Urinary bladder (tissue), 3 donors: ENCODE measurements at regions not wholly inside any gene's neighbourhood (a gene's known extent, or its start where the extent isn't known, plus 50 kb on each side); places are given as distances from the start of the nearest gene placed in this dataset.

Experiments used
- DNase-seq: peaks from one replicate; pipeline ENCODE4 v3.0.0-alpha.2; 2015; ENCODE audit errors: extremely low spot score
- H3K27ac ChIP-seq: one replicate; pipeline ENCODE4 v1.5.1; 2013; ENCODE audit warnings: low read depth, mild to moderate bottlenecking, moderate library complexity
- H3K36me3 ChIP-seq: one replicate; pipeline ENCODE4 v1.6.1; 2013; ENCODE audit warnings: mild to moderate bottlenecking, moderate library complexity; ENCODE audit not compliant: insufficient read depth
- H3K4me1 ChIP-seq: one replicate; pipeline ENCODE4 v1.6.1; 2013; ENCODE audit warnings: mild to moderate bottlenecking, moderate library complexity; ENCODE audit not compliant: insufficient read depth
- H3K4me3 ChIP-seq: one replicate; pipeline ENCODE4 v1.5.1; 2013; ENCODE audit warnings: low read depth, low read length
- WGBS: extraction: QIAGEN DNeasy Blood & Tissue Kit; methylation state at CpG from one replicate; pipeline ENCODE4 v1.1.7; 2013; 5-methylcytosine and 5-hydroxymethylcytosine counted together
- donor health status: healthy with polysubstance abuse.
- donor health status: healthy.

DNA sequence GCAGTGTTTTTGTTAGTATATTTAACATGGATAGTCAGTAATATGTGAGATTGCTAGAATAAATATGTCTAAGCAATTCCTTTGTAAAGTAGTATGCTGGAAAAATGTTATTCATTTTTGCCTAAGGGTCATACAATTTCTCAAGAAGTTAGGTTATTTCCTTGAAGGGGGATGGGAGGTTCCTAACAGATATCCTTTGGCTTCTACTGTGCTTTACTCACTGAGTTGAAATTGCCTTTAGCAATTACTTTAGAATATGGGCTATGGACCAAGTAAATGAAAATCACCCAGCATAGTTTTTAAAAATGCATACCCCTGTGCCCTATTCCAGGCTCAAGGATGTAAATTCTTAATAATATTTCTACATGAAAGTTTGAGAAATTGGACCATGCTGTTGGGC is 1386.4 kb upstream of the SLC39A10 start:
- no peak for DNase-seq
- Histone ChIP-seq H3K27ac (no peak overlapping the region), H3K4me1 (no peaks in the 10 kb centered on the region), H3K4me3 (no peak overlapping the region), H3K36me3 (no peaks in the 10 kb centered on the region)

DNA sequence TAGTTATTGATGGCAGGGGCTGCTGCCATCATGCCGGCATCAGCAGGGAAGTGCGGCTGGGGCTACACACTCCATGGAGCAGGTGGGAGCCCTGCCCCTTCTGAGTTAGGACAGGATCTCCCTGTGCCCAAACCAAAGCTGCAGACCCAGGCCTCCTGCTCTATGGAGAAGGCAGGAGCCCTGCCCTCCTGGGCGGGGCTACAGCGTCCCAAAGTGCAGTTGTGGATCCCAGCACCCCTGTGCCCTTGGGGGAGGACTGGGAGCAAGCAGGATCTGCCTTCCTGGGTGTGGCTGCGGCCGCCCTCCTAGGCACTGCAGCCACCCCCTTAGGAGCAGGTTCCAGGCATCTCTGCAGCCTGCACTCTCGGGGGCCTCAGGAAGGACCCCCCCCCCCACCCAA is 1392.4 kb upstream of the SLC39A10 start:
- WGBS, result 93% methylated on average over 7 of the region's 7 CpGs
- no peaks in the 10 kb centered on the region for H3K36me3 ChIP-seq
- H3K4me1 ChIP-seq, result no peaks in the 10 kb centered on the region
- no peak for DNase-seq
- no peak overlapping the region for H3K4me3 ChIP-seq
- no peak overlapping the region for H3K27ac ChIP-seq

DNA sequence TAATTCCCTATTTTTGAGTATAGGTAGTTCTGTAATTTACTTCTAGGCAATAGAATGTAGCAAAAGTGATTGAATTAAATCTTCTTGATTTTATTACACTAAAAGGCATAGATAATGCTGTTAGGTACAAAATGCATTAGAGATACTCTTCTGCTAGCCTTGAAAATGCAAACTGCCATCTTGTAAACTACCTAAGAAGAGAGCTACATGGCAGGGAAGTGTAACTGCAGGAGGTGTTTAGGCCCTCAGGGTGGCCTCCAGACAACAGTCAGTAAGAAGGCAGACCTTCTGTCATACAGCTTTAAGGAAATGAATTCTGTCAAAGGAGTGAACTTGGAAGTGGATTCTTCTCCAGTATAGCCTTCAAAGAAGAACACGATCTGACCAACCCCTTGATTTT is 1396.8 kb upstream of the SLC39A10 start:
- Histone ChIP-seq H3K27ac (no peak overlapping the region), H3K36me3 (no peaks in the 10 kb centered on the region), H3K4me1 (no peaks in the 10 kb centered on the region), H3K4me3 (no peak overlapping the region)
- WGBS, result 81% methylated on average over 1 of the region's 1 CpG
- DNase-seq, result no peak

DNA sequence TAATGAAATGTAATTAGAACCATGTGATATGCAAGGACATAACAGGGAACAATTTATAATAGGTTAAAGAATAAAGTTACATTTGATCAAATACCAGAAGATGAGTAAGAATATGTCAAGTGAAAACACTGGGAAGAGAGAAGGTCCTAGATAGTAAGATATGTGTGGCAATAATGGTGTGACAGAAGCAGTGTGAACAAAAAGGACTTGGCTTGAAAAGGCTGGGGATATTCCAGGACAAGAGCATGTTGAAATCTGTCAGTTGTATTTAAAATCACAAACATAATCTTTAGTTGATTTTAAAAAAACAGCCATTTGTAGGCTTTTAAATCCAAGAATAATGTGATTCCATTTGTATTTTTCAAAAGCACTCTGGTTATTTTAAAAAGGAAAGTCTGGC is 1399.9 kb upstream of the SLC39A10 start:
- Histone ChIP-seq H3K27ac (no peak overlapping the region), H3K4me3 (no peak overlapping the region), H3K4me1 (no peaks in the 10 kb centered on the region), H3K36me3 (no peaks in the 10 kb centered on the region)
- no peak for DNase-seq

DNA sequence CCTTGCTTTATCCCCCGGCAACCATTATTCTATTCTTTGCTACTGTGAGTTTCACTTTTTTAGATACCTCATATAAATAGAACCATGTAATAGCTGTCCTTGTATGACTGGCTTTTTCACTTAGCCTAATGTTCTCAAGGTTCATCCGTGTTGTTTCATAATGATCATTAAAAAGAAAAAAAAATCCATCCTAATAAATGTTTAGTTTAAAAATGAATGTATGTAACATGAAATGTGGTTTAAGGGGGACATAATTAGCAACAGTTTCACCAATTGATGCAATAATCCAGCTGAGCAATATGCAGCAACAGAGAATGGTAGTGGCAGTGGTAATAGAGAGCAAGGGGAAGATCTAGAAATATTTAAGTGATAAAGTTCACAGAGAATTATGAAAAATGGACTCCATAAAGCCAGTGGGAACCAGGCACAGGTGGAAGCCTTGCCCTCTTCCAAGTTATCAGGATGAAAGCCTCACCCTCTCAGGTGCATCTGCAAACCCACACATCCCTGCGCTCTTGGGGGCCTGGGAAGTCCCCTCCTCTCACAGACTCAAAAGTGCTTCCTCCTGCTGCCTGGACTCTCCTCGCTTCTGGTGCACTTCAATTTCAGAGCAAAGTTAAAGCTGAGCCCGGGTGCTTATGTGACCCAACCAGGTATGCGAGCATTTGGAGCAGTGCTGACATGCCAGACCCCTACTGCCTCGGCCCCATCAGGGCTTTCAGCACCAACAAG is 1403.3 kb upstream of the SLC39A10 start:
- Histone ChIP-seq H3K27ac (no peak overlapping the region), H3K36me3 (no peaks in the 10 kb centered on the region), H3K4me3 (no peak overlapping the region), H3K4me1 (no peaks in the 10 kb centered on the region)
- no peak for DNase-seq
- 92% methylated on average over 7 of the region's 7 CpGs for WGBS

DNA sequence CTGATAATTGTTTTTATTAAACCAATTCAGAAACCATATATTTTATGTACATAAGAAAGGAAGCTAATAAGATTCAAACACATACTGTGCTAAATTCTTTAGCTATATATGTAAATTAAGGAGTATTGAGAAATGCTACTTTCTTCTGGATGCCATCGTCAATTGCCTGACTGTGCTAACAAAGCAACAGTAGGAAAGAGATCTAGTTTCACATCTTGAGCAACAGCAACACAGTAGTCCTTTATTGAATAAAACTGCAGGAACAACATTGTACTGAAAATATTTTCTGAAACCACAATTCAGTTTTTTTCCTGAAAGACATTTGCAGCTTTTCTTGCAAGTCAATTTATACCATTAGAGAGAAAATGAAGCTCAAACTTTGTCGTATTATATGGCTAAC is 1404.9 kb upstream of the SLC39A10 start:
- DNase-seq, result no peak
- Histone ChIP-seq H3K27ac (no peak overlapping the region), H3K4me1 (no peaks in the 10 kb centered on the region), H3K36me3 (no peaks in the 10 kb centered on the region), H3K4me3 (no peak overlapping the region)
- 59% methylated on average over 2 of the region's 2 CpGs for WGBS

DNA sequence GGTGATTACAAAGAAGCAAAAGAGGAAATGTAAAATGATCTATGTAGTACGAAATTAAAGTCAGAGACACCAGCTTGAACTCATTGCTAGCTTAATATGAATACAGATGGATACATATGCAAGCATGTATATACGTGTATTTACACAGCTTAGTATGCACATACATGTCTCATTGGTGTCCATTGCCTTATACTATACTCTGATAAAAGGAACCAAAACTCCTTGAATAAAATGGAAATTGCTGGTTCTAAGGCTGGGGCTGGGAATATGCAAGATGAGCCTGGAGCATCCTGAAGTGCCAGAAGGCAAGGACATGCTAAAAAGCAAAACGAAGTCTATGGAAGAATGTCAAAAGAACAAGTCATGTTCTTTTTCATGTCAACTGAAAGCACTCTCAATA is 1424.4 kb upstream of the SLC39A10 start:
- Histone ChIP-seq H3K27ac (no peak overlapping the region), H3K36me3 (no peaks in the 10 kb centered on the region), H3K4me1 (no peaks in the 10 kb centered on the region), H3K4me3 (no peak overlapping the region)
- WGBS, result 47% methylated on average over 3 of the region's 3 CpGs
- DNase-seq, result no peak

DNA sequence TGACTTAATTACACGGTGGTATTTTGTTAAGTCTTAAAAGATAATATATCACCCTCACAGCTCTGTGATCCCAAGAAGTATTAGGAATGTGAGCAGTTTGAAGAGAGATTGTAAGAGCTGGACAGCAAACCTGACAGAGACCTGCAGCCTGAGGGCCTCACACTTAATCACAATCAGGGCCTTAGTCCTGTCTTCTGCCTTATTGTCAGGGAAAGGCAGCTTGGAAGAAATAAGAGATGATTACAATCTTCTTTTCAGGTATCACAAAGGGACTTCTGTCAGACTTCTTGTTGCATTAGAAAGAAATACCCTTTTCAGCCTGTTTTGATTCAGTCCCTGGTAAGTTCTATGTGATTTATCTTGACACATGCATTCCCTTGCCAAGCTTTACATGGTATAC is 1433.8 kb upstream of the SLC39A10 start:
- WGBS, result 47% methylated on average over 1 of the region's 1 CpG
- H3K27ac ChIP-seq, result no peak overlapping the region
- no peaks in the 10 kb centered on the region for H3K4me1 ChIP-seq
- DNase-seq, result no peak
- H3K36me3 ChIP-seq, result no peaks in the 10 kb centered on the region
- H3K4me3 ChIP-seq, result no peak overlapping the region

DNA sequence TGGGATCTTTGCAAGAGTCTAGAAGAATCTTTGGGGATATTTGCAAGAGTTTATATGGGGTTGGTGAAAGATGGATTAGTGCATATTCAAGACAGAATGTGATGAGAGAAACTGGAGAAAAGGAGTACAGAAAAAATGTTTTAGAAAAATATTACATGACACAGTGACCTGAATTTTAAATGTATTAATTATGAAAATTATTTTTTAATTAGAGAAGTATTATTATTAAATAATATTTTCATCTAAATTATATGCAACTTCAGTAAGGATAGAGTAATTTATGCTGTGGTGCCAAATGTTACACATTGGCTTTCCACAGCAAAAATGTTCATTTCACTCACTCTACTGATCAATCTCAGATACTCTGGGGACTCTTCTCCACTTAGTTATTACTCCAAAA is 1442.8 kb upstream of the SLC39A10 start:
- H3K27ac ChIP-seq, result no peak overlapping the region
- no peaks in the 10 kb centered on the region for H3K4me1 ChIP-seq
- H3K4me3 ChIP-seq, result no peak overlapping the region
- no peaks in the 10 kb centered on the region for H3K36me3 ChIP-seq
- DNase-seq, result no peak

DNA sequence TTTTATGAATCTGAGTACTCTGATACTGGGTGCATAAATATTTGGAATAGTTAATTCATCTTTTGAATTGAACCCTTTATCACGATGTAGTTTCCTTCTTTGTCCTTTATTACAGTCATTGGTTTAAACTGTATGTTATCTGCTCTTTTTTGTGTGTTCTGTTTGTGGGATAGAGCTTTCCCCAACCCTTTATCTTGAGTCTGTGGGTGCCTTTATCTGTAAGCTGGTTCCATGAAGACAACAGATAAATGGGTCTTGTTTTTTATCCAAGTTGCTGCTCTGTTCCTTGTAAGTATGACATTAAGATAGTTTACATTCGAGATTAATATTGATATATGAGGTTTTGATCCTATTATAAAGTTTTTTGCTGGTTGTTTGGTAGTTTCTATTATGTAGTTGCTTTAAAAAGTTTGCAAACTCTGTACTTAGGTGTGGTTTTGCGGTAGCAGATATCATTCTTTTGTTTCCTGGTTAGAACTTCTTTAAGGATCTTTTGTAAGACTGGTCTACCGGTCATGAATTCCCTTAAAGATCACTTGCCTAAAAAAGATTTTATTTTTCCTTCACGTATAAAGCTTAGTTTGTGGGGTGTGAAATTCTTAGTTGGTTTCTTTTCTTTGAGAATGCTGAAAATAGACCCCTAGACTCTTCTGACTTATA is 1451.3 kb upstream of the SLC39A10 start:
- Histone ChIP-seq H3K4me1 (no peaks in the 10 kb centered on the region), H3K27ac (no peak overlapping the region), H3K36me3 (no peaks in the 10 kb centered on the region), H3K4me3 (no peak overlapping the region)
- WGBS, result 72% methylated on average over 5 of the region's 5 CpGs
- DNase-seq, result no peak

DNA sequence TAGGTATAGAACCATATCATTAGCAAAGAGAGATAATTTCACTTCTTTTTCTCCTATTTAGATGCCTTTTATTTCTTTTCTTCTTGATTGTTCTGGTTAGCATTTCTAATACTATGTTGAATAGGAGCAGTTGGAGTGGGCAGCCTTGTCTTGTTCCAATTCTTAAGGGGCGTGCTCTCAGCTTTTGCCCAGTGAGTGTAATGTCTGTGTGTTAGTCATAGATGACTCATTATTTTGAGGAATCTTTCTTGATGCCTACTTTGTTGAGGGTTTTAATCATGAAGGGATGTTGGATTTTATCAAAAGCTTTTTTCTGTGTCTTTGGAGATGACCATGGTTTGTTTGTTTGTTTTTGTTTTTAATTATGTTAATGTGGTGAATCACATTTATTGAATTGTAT is 1453.1 kb upstream of the SLC39A10 start:
- WGBS, result 73% methylated on average over 1 of the region's 1 CpG

DNA sequence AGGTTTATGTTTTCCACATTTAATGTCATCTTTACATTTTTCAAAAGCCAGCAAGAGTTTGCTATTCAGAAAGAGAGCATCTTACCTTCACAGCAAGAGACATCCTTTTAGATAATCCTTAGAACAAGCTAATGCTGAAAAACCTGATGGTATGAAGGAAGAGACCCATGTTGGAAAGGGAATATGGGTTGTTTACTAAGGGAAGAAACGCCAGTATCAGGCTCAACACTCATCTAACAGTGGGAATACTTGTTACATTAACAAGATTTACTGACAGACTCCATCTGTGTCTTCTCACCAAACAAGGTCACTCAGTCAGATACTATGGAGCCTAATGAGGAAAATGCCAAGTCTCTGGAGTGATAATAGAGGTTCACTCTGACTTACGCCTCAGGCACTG is 1474.1 kb upstream of the SLC39A10 start:
- H3K36me3 ChIP-seq, result no peaks in the 10 kb centered on the region
- DNase-seq, result no peak
- no peaks in the 10 kb centered on the region for H3K4me1 ChIP-seq
- H3K4me3 ChIP-seq, result no peak overlapping the region
- WGBS, result 26% methylated on average over 2 of the region's 2 CpGs
- H3K27ac ChIP-seq, result no peak overlapping the region

More for the DNA sequence above, 1453.1 kb upstream of the SLC39A10 start:
- no peaks in the 10 kb centered on the region for H3K36me3 ChIP-seq
- no peak overlapping the region for H3K4me3 ChIP-seq
- no peaks in the 10 kb centered on the region for H3K4me1 ChIP-seq
- no peak for DNase-seq
- H3K27ac ChIP-seq, result no peak overlapping the region

DNA sequence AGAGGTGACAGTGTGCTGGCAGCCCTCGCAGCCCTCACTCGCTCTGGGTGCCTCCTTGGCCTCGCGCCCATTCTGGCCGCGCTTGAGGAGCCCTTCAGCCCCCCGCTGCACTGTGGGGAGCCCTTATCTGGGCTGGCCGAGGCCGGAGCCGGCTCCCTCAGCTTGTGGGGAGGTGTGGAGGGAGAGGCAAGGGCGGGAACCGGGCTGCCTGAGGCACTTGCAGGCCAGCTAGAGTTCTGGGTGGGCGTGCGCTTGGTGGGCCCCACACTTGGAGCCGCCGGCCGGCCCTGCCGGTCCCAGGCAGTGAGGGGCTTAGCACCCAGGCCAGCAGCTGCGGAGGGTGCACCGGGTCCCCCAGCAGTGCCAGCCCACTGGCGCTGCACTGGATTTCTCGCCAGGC is 1480.9 kb upstream of the SLC39A10 start:
- DNase-seq, result no peak
- Histone ChIP-seq H3K27ac (no peak overlapping the region), H3K4me1 (no peaks in the 10 kb centered on the region), H3K36me3 (no peaks in the 10 kb centered on the region), H3K4me3 (no peak overlapping the region)
- WGBS, result 95% methylated on average over 22 of the region's 22 CpGs

DNA sequence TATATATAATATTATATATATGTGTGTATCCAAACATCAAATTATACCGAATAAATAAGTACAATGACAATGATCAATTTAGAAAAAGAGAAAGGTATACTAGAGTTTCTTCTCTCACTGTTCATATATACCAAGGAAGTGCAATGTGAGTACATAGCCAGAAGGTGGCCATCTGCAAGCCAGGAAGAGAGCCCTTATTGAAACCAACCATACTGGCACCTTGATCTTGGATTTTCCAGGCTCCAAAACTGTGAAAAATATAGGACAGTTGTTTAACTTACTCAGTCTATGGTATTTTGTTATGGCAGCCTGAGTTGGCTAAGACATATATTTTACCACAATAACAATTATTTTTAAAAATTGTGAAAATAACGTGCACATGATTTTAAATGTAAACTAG is 1490.2 kb upstream of the SLC39A10 start:
- H3K4me1 ChIP-seq, result no peaks in the 10 kb centered on the region
- WGBS, result 42% methylated on average over 2 of the region's 2 CpGs
- H3K4me3 ChIP-seq, result no peak overlapping the region
- DNase-seq, result no peak
- H3K27ac ChIP-seq, result no peak overlapping the region
- no peaks in the 10 kb centered on the region for H3K36me3 ChIP-seq

DNA sequence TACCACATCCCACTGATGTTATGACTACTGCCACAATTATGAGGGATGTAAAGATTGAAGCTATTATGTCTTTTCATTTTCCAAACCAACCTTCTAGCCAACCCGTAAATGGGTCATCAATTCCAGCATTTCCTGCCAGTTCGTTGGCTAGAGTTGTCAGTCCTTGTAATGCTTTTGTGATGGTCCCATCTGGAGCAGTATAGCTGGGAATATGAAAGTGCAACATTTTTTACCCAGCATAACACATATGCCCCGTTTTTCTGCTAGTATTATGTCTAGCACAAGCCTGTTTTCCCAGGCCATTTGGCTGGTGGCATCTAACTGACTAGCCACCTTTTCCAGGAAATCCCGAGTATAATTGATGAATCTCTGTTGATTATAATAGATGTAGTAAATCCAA is 1501.6 kb upstream of the SLC39A10 start:
- Histone ChIP-seq H3K4me3 (no peak overlapping the region), H3K27ac (no peak overlapping the region)

More for the DNA sequence above, 1501.6 kb upstream of the SLC39A10 start:
- WGBS, result 77% methylated on average over 4 of the region's 4 CpGs
- DNase-seq, result no peak
- no peaks in the 10 kb centered on the region for H3K4me1 ChIP-seq
- no peaks in the 10 kb centered on the region for H3K36me3 ChIP-seq
